ENCODE measurements at regions not wholly inside any gene's neighbourhood (a gene's known extent, or its start where the extent isn't known, plus 50 kb on each side); places are given as distances from the start of the nearest gene placed in this dataset.

DNA sequence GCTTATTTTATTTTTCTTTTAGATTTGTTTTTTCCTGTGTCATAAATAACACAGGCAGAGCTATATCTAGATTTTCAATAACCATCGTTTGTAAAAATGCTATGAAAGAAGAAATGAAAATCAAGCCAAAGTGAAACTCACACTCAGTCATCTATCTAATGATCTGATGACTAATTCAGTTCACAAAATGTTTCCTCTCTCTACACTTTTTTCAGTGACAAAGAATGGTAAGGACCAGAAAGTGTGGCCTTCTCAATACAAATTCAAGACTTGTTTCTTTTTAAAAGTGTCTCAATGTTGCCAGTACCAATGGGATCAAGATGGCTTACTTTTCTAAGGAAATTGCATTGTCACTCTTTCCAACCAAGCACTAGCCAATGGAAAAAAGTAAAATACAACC is 282.8 kb upstream of the PKN2 start:
- no peak overlapping the region for H3K4me3 ChIP-seq (ENCODE audit: low read depth in 1 of 3, low read length in 3 of 3)
- TF ChIP-seq HNF4A (conservative IDR thresholded peaks at IDR 0.05) = no peak
- no peaks in the 10 kb centered on the region for H3K4me1 ChIP-seq (ENCODE audit: control insufficient read depth in 4 of 4, insufficient read depth in 4 of 4, low read length in 3 of 4)
- no peaks in the 10 kb centered on the region for H3K9me3 ChIP-seq (ENCODE audit: control insufficient read depth in 4 of 4, low read length in 3 of 4)
- WGBS = 78% methylated on average over 1 of the region's 1 CpG
- H3K27ac ChIP-seq (ENCODE audit: low read depth in 1 of 2, low read length in 2 of 2) = no peak overlapping the region
- H3K9ac ChIP-seq (ENCODE audit: low read depth in 1 of 2, low read length in 2 of 2) = no peak overlapping the region
- H3K27me3 ChIP-seq (ENCODE audit: control insufficient read depth in 4 of 4, insufficient read depth in 4 of 4, low read length in 3 of 4) = no peaks in the 10 kb centered on the region
- no peaks in the 10 kb centered on the region for H3K36me3 ChIP-seq (ENCODE audit: control insufficient read depth in 4 of 4, insufficient read depth in 3 of 4, low read depth in 1 of 4, low read length in 3 of 4)
- no peak for DNase-seq (ENCODE audit: low spot score)

DNA sequence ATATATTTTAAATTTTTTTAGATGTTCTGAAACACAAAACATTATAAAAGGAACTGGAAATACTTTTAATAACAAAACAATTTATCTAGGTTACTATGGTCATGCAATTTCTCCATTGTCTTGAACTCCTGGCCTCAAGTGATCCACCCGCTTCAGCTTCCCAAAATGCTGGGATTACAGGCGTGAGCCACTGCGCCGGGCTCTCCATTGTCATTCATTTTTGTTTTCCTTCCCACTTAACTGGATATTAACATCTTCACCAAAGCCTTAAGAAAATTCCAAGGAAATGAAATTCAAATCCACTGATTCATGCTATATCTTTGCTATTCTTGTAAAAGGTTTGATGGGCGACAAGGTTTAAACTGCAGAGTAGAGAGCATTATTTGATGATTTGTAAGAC is 279.5 kb upstream of the PKN2 start:
- H3K36me3 ChIP-seq (ENCODE audit: control insufficient read depth in 4 of 4, insufficient read depth in 3 of 4, low read depth in 1 of 4, low read length in 3 of 4) = no peaks in the 10 kb centered on the region
- H3K4me1 ChIP-seq (ENCODE audit: control insufficient read depth in 4 of 4, insufficient read depth in 4 of 4, low read length in 3 of 4) = no peaks in the 10 kb centered on the region
- H3K27ac ChIP-seq (ENCODE audit: low read depth in 1 of 2, low read length in 2 of 2) = no peak overlapping the region
- 92% methylated on average over 5 of the region's 5 CpGs for WGBS
- no peak overlapping the region for H3K9ac ChIP-seq (ENCODE audit: low read depth in 1 of 2, low read length in 2 of 2)
- H3K4me3 ChIP-seq (ENCODE audit: low read depth in 1 of 3, low read length in 3 of 3) = no peak overlapping the region
- H3K27me3 ChIP-seq (ENCODE audit: control insufficient read depth in 4 of 4, insufficient read depth in 4 of 4, low read length in 3 of 4) = no peaks in the 10 kb centered on the region
- DNase-seq (ENCODE audit: low spot score) = no peak
- TF ChIP-seq NR2F2 (IDR thresholded peaks at IDR 0.05) = no peak
- no peak for TF ChIP-seq GABPA (IDR thresholded peaks at IDR 0.05 in 1 of 2, conservative IDR thresholded peaks at IDR 0.05 in 1 of 2)
- no peak for TF ChIP-seq HNF4G (IDR thresholded peaks at IDR 0.05)
- TF ChIP-seq FOXA1 (IDR thresholded peaks at IDR 0.05) = no peak
- TF ChIP-seq RAD21 (IDR thresholded peaks at IDR 0.05) = no peak
- no peak for TF ChIP-seq YY1 (IDR thresholded peaks at IDR 0.05)
- peaks cover 0 to 8% (median 0%) of the 10 kb centered on the region in 4 donors for H3K9me3 ChIP-seq (ENCODE audit: control insufficient read depth in 4 of 4, low read length in 3 of 4)

DNA sequence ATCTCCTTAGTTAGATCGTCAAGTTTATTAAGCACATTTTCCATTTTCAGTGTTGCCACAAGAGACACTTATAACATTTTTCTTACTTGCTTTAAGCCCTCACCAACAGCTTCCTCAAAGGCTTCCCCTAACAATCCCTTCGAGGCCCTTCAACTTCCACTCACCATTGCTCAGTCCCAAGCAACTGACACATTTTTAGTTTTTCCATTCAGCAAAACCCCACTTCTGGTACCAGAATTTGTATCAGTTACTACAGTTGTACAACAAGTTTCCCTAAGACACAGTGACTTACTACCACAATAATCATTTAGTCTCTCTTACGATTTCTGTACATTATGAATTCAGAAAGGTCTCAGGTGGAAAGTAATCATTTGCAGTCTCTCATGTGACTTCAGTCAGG is 276.8 kb upstream of the PKN2 start:
- Histone ChIP-seq H3K9ac (ENCODE audit: low read depth in 1 of 2, low read length in 2 of 2) (no peak overlapping the region), H3K27ac (ENCODE audit: low read depth in 1 of 2, low read length in 2 of 2) (no peak overlapping the region), H3K36me3 (ENCODE audit: control insufficient read depth in 4 of 4, insufficient read depth in 3 of 4, low read depth in 1 of 4, low read length in 3 of 4) (no peaks in the 10 kb centered on the region), H3K27me3 (ENCODE audit: control insufficient read depth in 4 of 4, insufficient read depth in 4 of 4, low read length in 3 of 4) (no peaks in the 10 kb centered on the region), H3K4me3 (ENCODE audit: low read depth in 1 of 3, low read length in 3 of 3) (no peak overlapping the region), H3K9me3 (ENCODE audit: control insufficient read depth in 4 of 4, low read length in 3 of 4) (peaks cover 0 to 8% (median 0%) of the 10 kb centered on the region in 4 donors), H3K4me1 (ENCODE audit: control insufficient read depth in 4 of 4, insufficient read depth in 4 of 4, low read length in 3 of 4) (no peaks in the 10 kb centered on the region)
- DNase-seq (ENCODE audit: low spot score) = no peak
- no peak for TF ChIP-seq HNF4A (conservative IDR thresholded peaks at IDR 0.05)
- TF ChIP-seq SP1 (IDR thresholded peaks at IDR 0.05) = no peak
- TF ChIP-seq NR2F2 (IDR thresholded peaks at IDR 0.05) = no peak
- TF ChIP-seq, protein P1, sequence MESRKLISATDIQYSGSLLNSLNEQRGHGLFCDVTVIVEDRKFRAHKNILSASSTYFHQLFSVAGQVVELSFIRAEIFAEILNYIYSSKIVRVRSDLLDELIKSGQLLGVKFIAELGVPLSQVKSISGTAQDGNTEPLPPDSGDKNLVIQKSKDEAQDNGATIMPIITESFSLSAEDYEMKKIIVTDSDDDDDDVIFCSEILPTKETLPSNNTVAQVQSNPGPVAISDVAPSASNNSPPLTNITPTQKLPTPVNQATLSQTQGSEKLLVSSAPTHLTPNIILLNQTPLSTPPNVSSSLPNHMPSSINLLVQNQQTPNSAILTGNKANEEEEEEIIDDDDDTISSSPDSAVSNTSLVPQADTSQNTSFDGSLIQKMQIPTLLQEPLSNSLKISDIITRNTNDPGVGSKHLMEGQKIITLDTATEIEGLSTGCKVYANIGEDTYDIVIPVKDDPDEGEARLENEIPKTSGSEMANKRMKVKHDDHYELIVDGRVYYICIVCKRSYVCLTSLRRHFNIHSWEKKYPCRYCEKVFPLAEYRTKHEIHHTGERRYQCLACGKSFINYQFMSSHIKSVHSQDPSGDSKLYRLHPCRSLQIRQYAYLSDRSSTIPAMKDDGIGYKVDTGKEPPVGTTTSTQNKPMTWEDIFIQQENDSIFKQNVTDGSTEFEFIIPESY (IDR thresholded peaks at IDR 0.05) = no peak
- TF ChIP-seq, protein P2, sequence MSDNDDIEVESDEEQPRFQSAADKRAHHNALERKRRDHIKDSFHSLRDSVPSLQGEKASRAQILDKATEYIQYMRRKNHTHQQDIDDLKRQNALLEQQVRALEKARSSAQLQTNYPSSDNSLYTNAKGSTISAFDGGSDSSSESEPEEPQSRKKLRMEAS (IDR thresholded peaks at IDR 0.05) = no peak
- TF ChIP-seq TAF1 (conservative IDR thresholded peaks at IDR 0.05) = no peak
- TF ChIP-seq RXRA (IDR thresholded peaks at IDR 0.05) = no peak
- TF ChIP-seq HNF4G (IDR thresholded peaks at IDR 0.05) = no peak
- TF ChIP-seq RAD21 (IDR thresholded peaks at IDR 0.05) = no peak
- TF ChIP-seq FOXA1 (IDR thresholded peaks at IDR 0.05) = no peak
- TF ChIP-seq, protein P3, sequence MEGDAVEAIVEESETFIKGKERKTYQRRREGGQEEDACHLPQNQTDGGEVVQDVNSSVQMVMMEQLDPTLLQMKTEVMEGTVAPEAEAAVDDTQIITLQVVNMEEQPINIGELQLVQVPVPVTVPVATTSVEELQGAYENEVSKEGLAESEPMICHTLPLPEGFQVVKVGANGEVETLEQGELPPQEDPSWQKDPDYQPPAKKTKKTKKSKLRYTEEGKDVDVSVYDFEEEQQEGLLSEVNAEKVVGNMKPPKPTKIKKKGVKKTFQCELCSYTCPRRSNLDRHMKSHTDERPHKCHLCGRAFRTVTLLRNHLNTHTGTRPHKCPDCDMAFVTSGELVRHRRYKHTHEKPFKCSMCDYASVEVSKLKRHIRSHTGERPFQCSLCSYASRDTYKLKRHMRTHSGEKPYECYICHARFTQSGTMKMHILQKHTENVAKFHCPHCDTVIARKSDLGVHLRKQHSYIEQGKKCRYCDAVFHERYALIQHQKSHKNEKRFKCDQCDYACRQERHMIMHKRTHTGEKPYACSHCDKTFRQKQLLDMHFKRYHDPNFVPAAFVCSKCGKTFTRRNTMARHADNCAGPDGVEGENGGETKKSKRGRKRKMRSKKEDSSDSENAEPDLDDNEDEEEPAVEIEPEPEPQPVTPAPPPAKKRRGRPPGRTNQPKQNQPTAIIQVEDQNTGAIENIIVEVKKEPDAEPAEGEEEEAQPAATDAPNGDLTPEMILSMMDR (IDR thresholded peaks at IDR 0.05; ENCODE audit: low read depth, low read length, missing input control) = no peak
- 93% methylated on average over 3 of the region's 3 CpGs for WGBS
